ENCODE measurements at regions not wholly inside any gene's neighbourhood (a gene's known extent, or its start where the extent isn't known, plus 50 kb on each side); places are given as distances from the start of the nearest gene placed in this dataset.

DNA sequence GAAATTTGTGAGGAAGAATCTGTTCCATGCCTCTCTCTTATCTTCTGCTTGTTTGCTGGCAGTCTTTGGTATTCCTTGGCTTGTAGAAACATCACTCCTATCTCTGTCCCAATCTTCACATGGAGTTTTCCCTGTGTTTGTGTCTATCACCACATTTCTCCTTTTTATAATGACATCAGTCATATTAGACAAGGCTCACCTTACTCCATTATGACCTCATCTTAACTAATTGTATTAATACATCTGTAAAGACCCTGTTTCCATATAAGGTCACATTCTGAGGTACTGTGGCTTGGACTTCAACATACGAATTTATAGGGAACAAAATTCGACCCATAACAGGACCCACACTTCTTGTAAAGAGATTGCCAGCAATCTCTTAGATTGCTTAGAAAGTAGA is 72.3 kb upstream of the POGK start:
- H3K4me2 ChIP-seq (ENCODE audit: insufficient read depth in 1 of 2, low read depth in 2 of 2, low read length in 2 of 2): no peak overlapping the region
- no peak overlapping the region for H2BK20ac ChIP-seq (ENCODE audit: low read length)
- H4K8ac ChIP-seq (ENCODE audit: extremely low read depth, insufficient read depth, low read length): no peak overlapping the region
- ChIA-PET POLR2A (ENCODE audit: partially characterized antibody) (no interaction called here), CTCF (ENCODE audit: partially characterized antibody) (interaction anchor here (1.0 kb wide), 1 partner anchor 9 kb away, joined by 3 read pairs; no protein-coding TSS in a partner anchor)
- H3K79me1 ChIP-seq (ENCODE audit: low read depth, low read length): no peaks in the 10 kb centered on the region
- H2AFZ ChIP-seq (ENCODE audit: low read length): no peak overlapping the region
- no peaks in the 10 kb centered on the region; the same call in 1 of the 2 replicates for H3K23me2 ChIP-seq (ENCODE audit: low read depth, low read length)
- no peak overlapping the region for H3K23ac ChIP-seq (ENCODE audit: insufficient read length)
- H3K79me2 ChIP-seq (ENCODE audit: control insufficient read depth in 1 of 2, insufficient read depth in 2 of 2, low read length in 2 of 2): no peaks in the 10 kb centered on the region
- H3K9ac ChIP-seq (replicated peaks in 1 of 4; ENCODE audit: extremely low read depth in 1 of 4, low read depth in 3 of 4, low read length in 3 of 4): no peak overlapping the region
- H3K14ac ChIP-seq (ENCODE audit: insufficient read length): no peak overlapping the region
- FAIRE-seq (no peak), DNase-seq (ENCODE audit: low read depth in 1 of 2, low spot score in 2 of 2) (no peak)
- H4K91ac ChIP-seq (replicated peaks; ENCODE audit: insufficient read length, low read length): no peak overlapping the region
- H4K20me1 ChIP-seq (replicated peaks in 1 of 2; ENCODE audit: control insufficient read depth in 1 of 2, insufficient read depth in 2 of 2, low read length in 2 of 2): no peaks in the 10 kb centered on the region
- no peak overlapping the region for H2BK120ac ChIP-seq (replicated peaks; ENCODE audit: low read depth, low read length)
- H2AK5ac ChIP-seq (ENCODE audit: low read depth, low read length): no peak overlapping the region
- H2BK12ac ChIP-seq (ENCODE audit: low read depth, low read length): no peak overlapping the region
- H2BK15ac ChIP-seq (ENCODE audit: low read length): no peak overlapping the region
- H3K9me3 ChIP-seq (ENCODE audit: insufficient read depth in 2 of 2, low read depth in 1 of 2, low read length in 1 of 2): peaks cover 6 to 9% of the 10 kb centered on the region in 2 experiments; a peak in 3 of 4 replicates
- no peak overlapping the region for H3K4ac ChIP-seq (replicated peaks; ENCODE audit: insufficient read length, low read depth, low read length)
- H3K56ac ChIP-seq (replicated peaks; ENCODE audit: insufficient read length, low read depth, low read length): no peak overlapping the region
- H3K27me3 ChIP-seq (replicated peaks in 1 of 4; ENCODE audit: control insufficient read depth in 3 of 4, extremely low read depth in 1 of 4, insufficient read depth in 3 of 4, low read length in 3 of 4): no peaks in the 10 kb centered on the region
- H3K4me3 ChIP-seq (ENCODE audit: extremely low read depth in 1 of 4, insufficient read depth in 2 of 4, low read depth in 3 of 4, low read length in 4 of 4): no peak overlapping the region
- H4K5ac ChIP-seq (ENCODE audit: insufficient read length, low read depth, low read length): no peak overlapping the region
- 95% methylated on average over 2 of the region's 2 CpGs; no CpG with 5 or more reads in 1 of the 2 experiments for WGBS, 2 experiments (ENCODE audit: extremely low coverage in 1 of 2, insufficient coverage in 1 of 2, insufficient read length in 1 of 2, insufficient replicate concordance in 2 of 2, low coverage in 1 of 2, low lambda C conversion rate in 2 of 2, missing lambda C conversion rate in 1 of 2)
- H3K27ac ChIP-seq (ENCODE audit: low read depth, low read length): no peak overlapping the region
- no peaks in the 10 kb centered on the region for H3K4me1 ChIP-seq (replicated peaks in 1 of 4; ENCODE audit: control insufficient read depth in 3 of 4, insufficient read depth in 4 of 4, low read length in 3 of 4)
- no peak overlapping the region for H3K18ac ChIP-seq (ENCODE audit: extremely low read depth, low read length)
- H2BK5ac ChIP-seq (ENCODE audit: low read depth, low read length): no peak overlapping the region
- H3K36me3 ChIP-seq (ENCODE audit: control insufficient read depth in 2 of 4, insufficient read depth in 4 of 4, low read length in 3 of 4): no peaks in the 10 kb centered on the region
- TF ChIP-seq FOSL1 (IDR thresholded peaks at IDR 0.05; ENCODE audit: insufficient read depth, low read depth, low read length) (no peak), POU5F1 (IDR thresholded peaks at IDR 0.05; ENCODE audit: low read depth, low read length) (no peak), TEAD4 (IDR thresholded peaks at IDR 0.05; ENCODE audit: low read depth, low read length) (no peak), JUND (IDR thresholded peaks at IDR 0.05; ENCODE audit: low read length) (no peak)

Measured in H1 (cell line).